Ishikawa (cell line): ENCODE measurements at regions not wholly inside any gene's neighbourhood (a gene's known extent, or its start where the extent isn't known, plus 50 kb on each side); places are given as distances from the start of the nearest gene placed in this dataset.

ENCODE experiments used
- CEBPB ChIP-seq: IDR thresholded peaks from 2 replicates; pipeline ENCODE4 v1.6.1; 2012
- CREB1 ChIP-seq: IDR thresholded peaks from 2 replicates; pipeline ENCODE4 v1.6.1; 2012; ENCODE audit warnings: low read depth
- EP300 ChIP-seq: IDR thresholded peaks from 2 replicates; pipeline ENCODE4 v1.6.1; 2012; ENCODE audit warnings: borderline replicate concordance
- MAX ChIP-seq: IDR thresholded peaks from 2 replicates; pipeline ENCODE4 v1.6.1; 2012
- RAD21 ChIP-seq: IDR thresholded peaks from 2 replicates; pipeline ENCODE4 v1.6.1; 2012; ENCODE audit warnings: low read depth
- TAF1 ChIP-seq: IDR thresholded peaks from 2 replicates; pipeline ENCODE4 v1.6.1; 2012; ENCODE audit warnings: low read depth, mild to moderate bottlenecking
- TEAD4 ChIP-seq: IDR thresholded peaks from 2 replicates; pipeline ENCODE4 v1.6.1; 2012
- YY1 ChIP-seq: IDR thresholded peaks from 2 replicates; pipeline ENCODE4 v1.6.1; 2012; ENCODE audit warnings: low read depth
- TF ChIP-seq, protein P1 (sequence below): IDR thresholded peaks from 2 replicates; pipeline ENCODE4 v1.6.1; 2012; ENCODE audit warnings: low read depth, mild to moderate bottlenecking
- TF ChIP-seq, protein P2 (sequence below): IDR thresholded peaks from 2 replicates; pipeline ENCODE4 v1.6.1; 2012

DNA sequence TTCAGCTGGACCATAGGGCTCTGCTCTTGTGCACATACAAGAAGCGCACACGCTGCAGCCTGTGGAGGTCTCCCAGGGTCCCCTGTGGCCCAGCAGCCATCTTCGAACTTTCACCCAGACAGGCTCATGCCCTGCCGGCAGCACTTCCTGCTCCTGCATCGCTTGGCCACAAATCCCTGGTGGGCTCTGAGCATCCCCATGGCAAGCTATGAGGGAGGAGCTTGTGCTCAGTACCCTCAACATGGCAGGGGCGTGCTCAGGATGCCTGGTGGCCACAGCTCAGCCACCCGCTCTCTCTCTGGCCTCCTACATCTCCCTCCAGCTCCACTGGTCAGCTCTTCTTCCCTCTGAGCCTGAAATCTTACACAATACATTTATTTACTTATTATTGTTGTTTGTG lies 63.7 kb downstream of the IRX2 start:
- TF ChIP-seq RAD21 (no peak), CEBPB (no peak), MAX (no peak), YY1 (no peak), CREB1 (no peak), EP300 (no peak), TEAD4 (no peak), TAF1 (no peak)
- TF ChIP-seq, protein P1, sequence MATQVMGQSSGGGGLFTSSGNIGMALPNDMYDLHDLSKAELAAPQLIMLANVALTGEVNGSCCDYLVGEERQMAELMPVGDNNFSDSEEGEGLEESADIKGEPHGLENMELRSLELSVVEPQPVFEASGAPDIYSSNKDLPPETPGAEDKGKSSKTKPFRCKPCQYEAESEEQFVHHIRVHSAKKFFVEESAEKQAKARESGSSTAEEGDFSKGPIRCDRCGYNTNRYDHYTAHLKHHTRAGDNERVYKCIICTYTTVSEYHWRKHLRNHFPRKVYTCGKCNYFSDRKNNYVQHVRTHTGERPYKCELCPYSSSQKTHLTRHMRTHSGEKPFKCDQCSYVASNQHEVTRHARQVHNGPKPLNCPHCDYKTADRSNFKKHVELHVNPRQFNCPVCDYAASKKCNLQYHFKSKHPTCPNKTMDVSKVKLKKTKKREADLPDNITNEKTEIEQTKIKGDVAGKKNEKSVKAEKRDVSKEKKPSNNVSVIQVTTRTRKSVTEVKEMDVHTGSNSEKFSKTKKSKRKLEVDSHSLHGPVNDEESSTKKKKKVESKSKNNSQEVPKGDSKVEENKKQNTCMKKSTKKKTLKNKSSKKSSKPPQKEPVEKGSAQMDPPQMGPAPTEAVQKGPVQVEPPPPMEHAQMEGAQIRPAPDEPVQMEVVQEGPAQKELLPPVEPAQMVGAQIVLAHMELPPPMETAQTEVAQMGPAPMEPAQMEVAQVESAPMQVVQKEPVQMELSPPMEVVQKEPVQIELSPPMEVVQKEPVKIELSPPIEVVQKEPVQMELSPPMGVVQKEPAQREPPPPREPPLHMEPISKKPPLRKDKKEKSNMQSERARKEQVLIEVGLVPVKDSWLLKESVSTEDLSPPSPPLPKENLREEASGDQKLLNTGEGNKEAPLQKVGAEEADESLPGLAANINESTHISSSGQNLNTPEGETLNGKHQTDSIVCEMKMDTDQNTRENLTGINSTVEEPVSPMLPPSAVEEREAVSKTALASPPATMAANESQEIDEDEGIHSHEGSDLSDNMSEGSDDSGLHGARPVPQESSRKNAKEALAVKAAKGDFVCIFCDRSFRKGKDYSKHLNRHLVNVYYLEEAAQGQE: no peak
- TF ChIP-seq, protein P2, sequence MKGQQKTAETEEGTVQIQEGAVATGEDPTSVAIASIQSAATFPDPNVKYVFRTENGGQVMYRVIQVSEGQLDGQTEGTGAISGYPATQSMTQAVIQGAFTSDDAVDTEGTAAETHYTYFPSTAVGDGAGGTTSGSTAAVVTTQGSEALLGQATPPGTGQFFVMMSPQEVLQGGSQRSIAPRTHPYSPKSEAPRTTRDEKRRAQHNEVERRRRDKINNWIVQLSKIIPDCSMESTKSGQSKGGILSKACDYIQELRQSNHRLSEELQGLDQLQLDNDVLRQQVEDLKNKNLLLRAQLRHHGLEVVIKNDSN: no peak
